H1 (cell line): ENCODE measurements at regions not wholly inside any gene's neighbourhood (a gene's known extent, or its start where the extent isn't known, plus 50 kb on each side); places are given as distances from the start of the nearest gene placed in this dataset.

ENCODE experiments used
- CTCF ChIA-PET: fragments of 300-600 bp; sonication (Branson Sonifier 250); formaldehyde crosslinking; loops from one replicate; lab custom pipeline; 2021; ENCODE audit not compliant: partially characterized antibody; lab: Charles Lee
- POLR2A ChIA-PET: fragments of 300-600 bp; sonication (Branson Sonifier 250); formaldehyde crosslinking; loops from one replicate; lab custom pipeline; 2021; ENCODE audit warnings: inconsistent platforms; ENCODE audit not compliant: partially characterized antibody; lab: Charles Lee
- DNase-seq, 2 experiments: peaks; one replicate each; pipeline versions ENCODE4 v3.0.0 to v3.0.0-alpha.2; 2010 to 2022; ENCODE audit warnings: low spot score in 2 of 2, low read depth in 1 of 2, mixed read lengths in 1 of 2
- FAIRE-seq: peaks from 2 replicates; lab custom pipeline; 2011; peaks lifted over from hg19 to GRCh38; lab: Jason Lieb, UNC
- H2AFZ ChIP-seq: 2 replicates; pipeline ENCODE4 v1.8.1; 2012; ENCODE audit warnings: low read length, inconsistent platforms
- H2AK5ac ChIP-seq: 2 replicates; pipeline ENCODE4 v1.6.1; 2013; ENCODE audit warnings: low read depth, low read length
- H2BK120ac ChIP-seq: replicated peaks from 2 replicates; pipeline ENCODE3; 2013; ENCODE audit warnings: low read depth, low read length, inconsistent platforms
- H2BK12ac ChIP-seq: 2 replicates; pipeline ENCODE4 v1.6.1; 2013; ENCODE audit warnings: low read depth, low read length
- H2BK15ac ChIP-seq: 2 replicates; pipeline ENCODE4 v1.6.1; 2013; ENCODE audit warnings: low read length
- H2BK20ac ChIP-seq: 2 replicates; pipeline ENCODE4 v1.6.1; 2013; ENCODE audit warnings: low read length
- H2BK5ac ChIP-seq: 2 replicates; pipeline ENCODE4 v1.6.1; 2013; ENCODE audit warnings: low read depth, low read length
- H3K14ac ChIP-seq: 2 replicates; pipeline ENCODE4 v1.6.1; 2013; ENCODE audit warnings: inconsistent platforms; ENCODE audit not compliant: insufficient read length
- H3K18ac ChIP-seq: 2 replicates; pipeline ENCODE4 v1.6.1; 2013; ENCODE audit warnings: low read length; ENCODE audit errors: extremely low read depth
- H3K23ac ChIP-seq: 2 replicates; pipeline ENCODE4 v1.6.1; 2013; ENCODE audit warnings: inconsistent platforms; ENCODE audit not compliant: insufficient read length
- H3K23me2 ChIP-seq: 2 replicates; pipeline ENCODE4 v1.6.1; 2013; ENCODE audit warnings: low read depth, low read length
- H3K27ac ChIP-seq: 2 replicates; pipeline ENCODE4 v1.6.1; 2011; ENCODE audit warnings: low read depth, low read length, inconsistent platforms
- H3K27me3 ChIP-seq, 4 experiments: replicated peaks in 1 of 4; 1 replicate in 1 of 4; 2 replicates in 3 of 4; pipeline versions ENCODE4 v1.6.1 to v1.8.1; 2011 to 2013; ENCODE audit warnings: low read length in 3 of 4, mild to moderate bottlenecking in 3 of 4, inconsistent platforms in 2 of 4, mixed read lengths in 2 of 4, moderate library complexity in 1 of 4; ENCODE audit not compliant: control insufficient read depth in 3 of 4, insufficient read depth in 3 of 4; ENCODE audit errors: extremely low read depth in 1 of 4
- H3K36me3 ChIP-seq, 4 experiments: 2 replicates each; pipeline versions ENCODE4 v1.6.1 to v1.8.1; 2011 to 2013; ENCODE audit warnings: mild to moderate bottlenecking in 4 of 4, low read length in 3 of 4, moderate library complexity in 2 of 4, control low read depth in 1 of 4, inconsistent platforms in 1 of 4; ENCODE audit not compliant: insufficient read depth in 4 of 4, control insufficient read depth in 2 of 4
- H3K4ac ChIP-seq: replicated peaks from 2 replicates; pipeline ENCODE3; 2013; ENCODE audit warnings: low read length, low read depth, mixed read lengths, inconsistent platforms; ENCODE audit not compliant: insufficient read length
- H3K4me1 ChIP-seq, 4 experiments: replicated peaks in 1 of 4; 1 replicate in 1 of 4; 2 replicates in 3 of 4; pipeline versions ENCODE4 v1.6.1 to v1.8.1; 2011 to 2013; ENCODE audit warnings: low read length in 3 of 4, inconsistent platforms in 2 of 4, mixed read lengths in 1 of 4; ENCODE audit not compliant: insufficient read depth in 4 of 4, control insufficient read depth in 3 of 4
- H3K4me2 ChIP-seq, 2 experiments: 2 replicates each; pipeline versions ENCODE4 v1.6.1 to v1.8.1; 2011 to 2013; ENCODE audit warnings: low read depth in 2 of 2, low read length in 2 of 2, control low read depth in 1 of 2, inconsistent platforms in 1 of 2, mild to moderate bottlenecking in 1 of 2; ENCODE audit not compliant: insufficient read depth in 1 of 2
- H3K4me3 ChIP-seq, 4 experiments: fragments of 200-600, 300-600 bp in 1 of 4; sonication (generic), shearing (Covaris generic), sonication (Bioruptor Twin) in 1 of 4; 2 replicates each; pipeline versions ENCODE4 v1.5.1 to v1.8.1; 2011 to 2016; ENCODE audit warnings: low read length in 4 of 4, low read depth in 3 of 4, control low read depth in 2 of 4, inconsistent platforms in 2 of 4, mild to moderate bottlenecking in 2 of 4, mixed read lengths in 1 of 4, moderate library complexity in 1 of 4; ENCODE audit not compliant: insufficient read depth in 2 of 4; ENCODE audit errors: extremely low read depth in 1 of 4
- H3K56ac ChIP-seq: replicated peaks from 2 replicates; pipeline ENCODE3; 2013; ENCODE audit warnings: low read depth, mild to moderate bottlenecking, mixed read lengths, low read length, inconsistent platforms; ENCODE audit not compliant: insufficient read length
- H3K79me1 ChIP-seq: 2 replicates; pipeline ENCODE4 v1.6.1; 2013; ENCODE audit warnings: low read depth, low read length, control low read depth
- H3K79me2 ChIP-seq, 2 experiments: 2 replicates each; pipeline versions ENCODE4 v1.6.1 to v1.8.1; 2012 to 2013; ENCODE audit warnings: low read length in 2 of 2, mild to moderate bottlenecking in 2 of 2, inconsistent platforms in 1 of 2; ENCODE audit not compliant: insufficient read depth in 2 of 2, control insufficient read depth in 1 of 2
- H3K9ac ChIP-seq, 4 experiments: replicated peaks in 1 of 4; 1 replicate in 1 of 4; 2 replicates in 3 of 4; pipeline versions ENCODE4 v1.6.1 to v1.8.1; 2011 to 2013; ENCODE audit warnings: low read depth in 3 of 4, low read length in 3 of 4, control low read depth in 2 of 4, mild to moderate bottlenecking in 2 of 4, moderate library complexity in 2 of 4, inconsistent platforms in 1 of 4; ENCODE audit errors: extremely low read depth in 1 of 4
- H3K9me3 ChIP-seq, 2 experiments: 2 replicates each; pipeline versions ENCODE4 v1.6.1 to v1.8.1; 2012 to 2013; ENCODE audit warnings: mild to moderate bottlenecking in 2 of 2, moderate library complexity in 2 of 2, control low read depth in 1 of 2, inconsistent platforms in 1 of 2, low read depth in 1 of 2, low read length in 1 of 2, mixed read lengths in 1 of 2; ENCODE audit not compliant: insufficient read depth in 2 of 2
- H4K20me1 ChIP-seq, 2 experiments: replicated peaks in 1 of 2; 2 replicates each; pipeline versions ENCODE3 to v1.8.1; 2011 to 2013; ENCODE audit warnings: inconsistent platforms in 2 of 2, low read length in 2 of 2, mild to moderate bottlenecking in 1 of 2; ENCODE audit not compliant: insufficient read depth in 2 of 2, control insufficient read depth in 1 of 2
- H4K5ac ChIP-seq: 2 replicates; pipeline ENCODE4 v1.6.1; 2013; ENCODE audit warnings: low read length, low read depth, mixed read lengths, inconsistent platforms; ENCODE audit not compliant: insufficient read length
- H4K8ac ChIP-seq: 2 replicates; pipeline ENCODE4 v1.8.0; 2013; ENCODE audit warnings: mild to moderate bottlenecking, moderate library complexity, low read length, inconsistent platforms; ENCODE audit not compliant: insufficient read depth; ENCODE audit errors: extremely low read depth
- H4K91ac ChIP-seq: replicated peaks from 2 replicates; pipeline ENCODE3; 2013; ENCODE audit warnings: low read length, mixed read lengths, inconsistent platforms; ENCODE audit not compliant: insufficient read length
- CHD1 ChIP-seq: IDR thresholded peaks from 2 replicates; pipeline ENCODE4 v1.6.1; 2012; ENCODE audit warnings: low read depth, low read length, improper control_type of control experiment
- CHD2 ChIP-seq: IDR thresholded peaks from 2 replicates; pipeline ENCODE4 v1.6.1; 2012; ENCODE audit warnings: low read length, improper control_type of control experiment
- EGR1 ChIP-seq: IDR thresholded peaks from 2 replicates; pipeline ENCODE4 v1.6.1; 2011; ENCODE audit warnings: low read depth, low read length, borderline replicate concordance
- GTF2F1 ChIP-seq: IDR thresholded peaks from 2 replicates; pipeline ENCODE4 v1.6.1; 2012; ENCODE audit warnings: low read depth, low read length, improper control_type of control experiment, borderline replicate concordance
- JUND ChIP-seq: IDR thresholded peaks from 2 replicates; pipeline ENCODE4 v1.6.1; 2011; ENCODE audit warnings: mild to moderate bottlenecking, improper control_type of control experiment, low read length
- POLR2AphosphoS5 ChIP-seq: IDR thresholded peaks from 2 replicates; pipeline ENCODE4 v1.6.1; 2011; ENCODE audit warnings: low read depth, low read length
- RFX5 ChIP-seq: IDR thresholded peaks from 2 replicates; pipeline ENCODE4 v1.6.1; 2011; ENCODE audit warnings: low read depth, low read length, improper control_type of control experiment, borderline replicate concordance
- RXRA ChIP-seq: IDR thresholded peaks from 2 replicates; pipeline ENCODE4 v1.6.1; 2011; ENCODE audit warnings: low read depth, mild to moderate bottlenecking, low read length, moderate library complexity; ENCODE audit not compliant: insufficient read depth
- SAP30 ChIP-seq: fragments of 300-600 bp; sonication (generic); IDR thresholded peaks from 2 replicates; pipeline ENCODE4 v1.7.1; 2012; ENCODE audit warnings: low read length, moderate library complexity, mild to moderate bottlenecking, inconsistent platforms; ENCODE audit not compliant: insufficient read depth, insufficient replicate concordance
- SIX5 ChIP-seq: IDR thresholded peaks from 2 replicates; pipeline ENCODE4 v1.6.1; 2011; ENCODE audit warnings: mild to moderate bottlenecking, low read depth, low read length
- SRF ChIP-seq: IDR thresholded peaks from 2 replicates; pipeline ENCODE4 v1.6.1; 2011; ENCODE audit warnings: mild to moderate bottlenecking, low read depth, low read length, moderate library complexity
- TAF1 ChIP-seq: IDR thresholded peaks from 2 replicates; pipeline ENCODE4 v1.6.1; 2011; ENCODE audit warnings: mild to moderate bottlenecking, low read depth, low read length
- TBP ChIP-seq: IDR thresholded peaks from 2 replicates; pipeline ENCODE4 v1.6.1; 2011; ENCODE audit warnings: low read depth, low read length, improper control_type of control experiment
- WGBS, 2 experiments: shearing (Covaris generic) in 1 of 2; methylation state at CpG; one replicate each; pipeline versions ENCODE4 v1.1.6 to v1.1.7; 2013 to 2015; ENCODE audit warnings: low lambda C conversion rate in 2 of 2, mixed read lengths in 2 of 2, inconsistent platforms in 1 of 2, low coverage in 1 of 2, missing lambda C conversion rate in 1 of 2; ENCODE audit not compliant: insufficient replicate concordance in 2 of 2, insufficient coverage in 1 of 2, insufficient read length in 1 of 2; ENCODE audit errors: extremely low coverage in 1 of 2, missing lambda C conversion rate in 1 of 2; 5-methylcytosine and 5-hydroxymethylcytosine counted together
- TF ChIP-seq, protein P1 (sequence below): IDR thresholded peaks from 2 replicates; pipeline ENCODE4 v1.6.1; 2012; ENCODE audit warnings: low read length, inconsistent platforms

DNA sequence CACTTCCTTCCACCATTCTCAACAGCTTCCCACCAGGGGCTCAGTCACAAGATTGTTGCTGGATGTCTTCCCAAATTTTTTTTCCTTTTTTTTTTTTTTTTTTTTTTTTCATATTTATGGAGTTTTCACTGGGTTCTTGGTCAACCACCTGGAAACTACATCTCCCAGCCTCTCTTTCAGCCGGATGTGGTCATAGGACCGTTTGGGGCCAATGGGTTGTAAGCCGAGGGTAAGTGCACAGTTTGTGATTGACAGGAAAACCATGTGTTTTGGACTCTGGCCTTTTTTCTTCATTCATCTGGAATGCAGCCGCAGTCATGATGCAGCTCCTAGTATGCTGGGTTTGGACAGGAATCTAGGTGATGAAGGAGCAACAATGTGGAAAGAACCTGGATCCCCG, 337.1 kb upstream of the FOXK1 start:
- WGBS, 2 experiments = 87% methylated on average over 5 of the region's 5 CpGs; no CpG with 5 or more reads in 1 of the 2 experiments
- Histone ChIP-seq H2AFZ (no peak overlapping the region), H4K20me1 (no peaks in the 10 kb centered on the region)
- TF ChIP-seq GTF2F1 (no peak), TBP (no peak), POLR2AphosphoS5 (no peak), RFX5 (no peak), TAF1 (no peak), EGR1 (no peak), SIX5 (no peak), CHD1 (no peak), SAP30 (no peak), SRF (no peak), JUND (no peak), CHD2 (no peak), RXRA (no peak)
- TF ChIP-seq, protein P1, sequence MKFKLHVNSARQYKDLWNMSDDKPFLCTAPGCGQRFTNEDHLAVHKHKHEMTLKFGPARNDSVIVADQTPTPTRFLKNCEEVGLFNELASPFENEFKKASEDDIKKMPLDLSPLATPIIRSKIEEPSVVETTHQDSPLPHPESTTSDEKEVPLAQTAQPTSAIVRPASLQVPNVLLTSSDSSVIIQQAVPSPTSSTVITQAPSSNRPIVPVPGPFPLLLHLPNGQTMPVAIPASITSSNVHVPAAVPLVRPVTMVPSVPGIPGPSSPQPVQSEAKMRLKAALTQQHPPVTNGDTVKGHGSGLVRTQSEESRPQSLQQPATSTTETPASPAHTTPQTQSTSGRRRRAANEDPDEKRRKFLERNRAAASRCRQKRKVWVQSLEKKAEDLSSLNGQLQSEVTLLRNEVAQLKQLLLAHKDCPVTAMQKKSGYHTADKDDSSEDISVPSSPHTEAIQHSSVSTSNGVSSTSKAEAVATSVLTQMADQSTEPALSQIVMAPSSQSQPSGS = no peak

More for the DNA sequence above, 337.1 kb upstream of the FOXK1 start:
- no peak overlapping the region for H3K14ac ChIP-seq
- H3K27ac ChIP-seq = no peak overlapping the region
- H2BK5ac ChIP-seq = no peak overlapping the region
- H2BK12ac ChIP-seq = no peak overlapping the region
- CTCF ChIA-PET = interaction anchor here (0.6 to 1.9 kb wide), 2 partner anchors 17 to 109 kb away, joined by 3 to 9 read pairs; no protein-coding TSS in a partner anchor
- no peaks in the 10 kb centered on the region for H3K27me3 ChIP-seq
- peaks cover 26 to 67% of the 10 kb centered on the region in 2 experiments for H3K9me3 ChIP-seq
- FAIRE-seq (no peak), DNase-seq (no peak)
- no peak overlapping the region for H2BK15ac ChIP-seq
- no peaks in the 10 kb centered on the region for H3K4me1 ChIP-seq
- no peak overlapping the region for H3K23ac ChIP-seq
- H3K79me2 ChIP-seq = no peaks in the 10 kb centered on the region
- no peak overlapping the region for H2AK5ac ChIP-seq
- no peak overlapping the region for H4K91ac ChIP-seq
- no peak overlapping the region for H4K8ac ChIP-seq
- H3K4me3 ChIP-seq = no peak overlapping the region
- no peaks in the 10 kb centered on the region for H3K79me1 ChIP-seq
- no peak overlapping the region for H3K9ac ChIP-seq
- H3K18ac ChIP-seq = no peak overlapping the region
- no peak overlapping the region for H3K4ac ChIP-seq
- no peak overlapping the region for H2BK20ac ChIP-seq
- H3K23me2 ChIP-seq = no peaks in the 10 kb centered on the region; the same call in 1 of the 2 replicates
- POLR2A ChIA-PET = no interaction called here
- no peaks in the 10 kb centered on the region for H3K36me3 ChIP-seq
- H3K4me2 ChIP-seq = no peak overlapping the region
- H4K5ac ChIP-seq = no peak overlapping the region
- H2BK120ac ChIP-seq = no peak overlapping the region
- H3K56ac ChIP-seq = no peak overlapping the region
